GM23338 (cell line): ENCODE measurements at regions not wholly inside any gene's neighbourhood (a gene's known extent, or its start where the extent isn't known, plus 50 kb on each side); places are given as distances from the start of the nearest gene placed in this dataset.

ENCODE experiments used
- ATAC-seq: fragments of 200-7000 bp; cut with Tn5 transposase; 3 replicates; pipeline ENCODE4 v1.9.1; 2020
- DNase-seq: peaks from one replicate; pipeline ENCODE4 v3.0.0-alpha.2; 2015; ENCODE audit warnings: low spot score
- H2AFZ ChIP-seq: fragments of 200-600 bp; sonication (generic); 2 replicates; pipeline ENCODE4 v1.8.0; 2016; ENCODE audit warnings: antibody characterized with exemption, mild to moderate bottlenecking, moderate library complexity
- H3F3A ChIP-seq: fragments of 200-600 bp; sonication (generic); replicated peaks from 2 replicates; pipeline ENCODE4 v1.8.0; 2017; ENCODE audit warnings: antibody characterized with exemption, mixed run types, low read depth
- H3K27ac ChIP-seq: fragments of 200-600 bp; sonication (generic); 2 replicates; pipeline ENCODE4 v1.6.1; 2016; ENCODE audit warnings: low read depth
- H3K27me3 ChIP-seq: fragments of 200-600 bp; sonication (generic); 2 replicates; pipeline ENCODE4 v1.8.0; 2016; ENCODE audit warnings: mild to moderate bottlenecking, mixed run types, moderate library complexity; ENCODE audit not compliant: insufficient read depth
- H3K36me3 ChIP-seq: fragments of 200-600 bp; sonication (generic); 2 replicates; pipeline ENCODE4 v1.8.0; 2016; ENCODE audit warnings: mild to moderate bottlenecking; ENCODE audit not compliant: insufficient read depth
- H3K4me1 ChIP-seq: fragments of 200-600 bp; sonication (generic); 2 replicates; pipeline ENCODE4 v1.8.0; 2016; ENCODE audit warnings: mild to moderate bottlenecking, moderate library complexity; ENCODE audit not compliant: insufficient read depth
- H3K4me2 ChIP-seq: fragments of 200-600 bp; sonication (generic); 2 replicates; pipeline ENCODE4 v1.7.1; 2017; ENCODE audit warnings: mixed run types
- H3K4me3 ChIP-seq: fragments of 200-600 bp; sonication (generic); 2 replicates; pipeline ENCODE4 v1.6.1; 2016; ENCODE audit warnings: mixed run types
- H3K79me2 ChIP-seq: fragments of 200-600 bp; sonication (generic); replicated peaks from 2 replicates; pipeline ENCODE4 v1.8.0; 2017; ENCODE audit warnings: mild to moderate bottlenecking; ENCODE audit not compliant: insufficient read depth
- H3K9me2 ChIP-seq: fragments of 200-600 bp; sonication (generic); 2 replicates; pipeline ENCODE4 v1.8.0; 2017; ENCODE audit not compliant: insufficient read depth
- H4K20me1 ChIP-seq: fragments of 200-600 bp; sonication (generic); replicated peaks from 2 replicates; pipeline ENCODE4 v1.8.0; 2017; ENCODE audit warnings: mild to moderate bottlenecking; ENCODE audit not compliant: insufficient read depth
- H3K27ac Mint-ChIP-seq: 2 replicates; pipeline ENCODE4 v1.8.0; 2020; ENCODE audit warnings: inconsistent platforms, mild to moderate bottlenecking, moderate library complexity, mixed read lengths
- H3K27me3 Mint-ChIP-seq: 3 replicates; pipeline ENCODE4 v1.8.0; 2022; ENCODE audit warnings: low read depth, mild to moderate bottlenecking, moderate library complexity, mixed read lengths, inconsistent platforms; ENCODE audit not compliant: insufficient read depth, poor library complexity
- H3K36me3 Mint-ChIP-seq: 3 replicates; pipeline ENCODE4 v1.8.0; 2021; ENCODE audit warnings: low read depth, mild to moderate bottlenecking, inconsistent platforms, moderate library complexity, mixed read lengths
- H3K4me1 Mint-ChIP-seq: 3 replicates; pipeline ENCODE4 v1.8.0; 2020; ENCODE audit warnings: mild to moderate bottlenecking, inconsistent platforms, mixed read lengths
- H3K4me3 Mint-ChIP-seq: 3 replicates; pipeline ENCODE4 v1.8.0; 2021; ENCODE audit warnings: moderate library complexity, mild to moderate bottlenecking, inconsistent platforms, mixed read lengths
- H3K9me3 Mint-ChIP-seq: 3 replicates; pipeline ENCODE4 v1.8.0; 2020; ENCODE audit warnings: moderate library complexity, mild to moderate bottlenecking, inconsistent platforms, mixed read lengths
- CREB1 ChIP-seq: fragments of 250-450 bp; sonication (Bioruptor Pico); IDR thresholded peaks from 2 replicates; pipeline ENCODE4 v1.5.0; 2020; ENCODE audit warnings: low read depth, mild to moderate bottlenecking, moderate library complexity
- ETS1 ChIP-seq: IDR thresholded peaks from 2 replicates; pipeline ENCODE4 v1.6.1; 2016; ENCODE audit warnings: antibody characterized with exemption
- JUNB ChIP-seq: IDR thresholded peaks from one replicate; pipeline ENCODE4 v1.6.1; 2016; ENCODE audit warnings: antibody characterized with exemption; ENCODE audit not compliant: unreplicated experiment
- POLR2AphosphoS5 ChIP-seq: IDR thresholded peaks from 2 replicates; pipeline ENCODE4 v1.6.1; 2016; ENCODE audit warnings: antibody characterized with exemption, low read depth
- REST ChIP-seq: IDR thresholded peaks from one replicate; pipeline ENCODE4 v1.6.1; 2018; ENCODE audit warnings: antibody characterized with exemption; ENCODE audit not compliant: unreplicated experiment
- ZNF114 ChIP-seq: fragments of 250-450 bp; sonication (Bioruptor Pico); IDR thresholded peaks from 2 replicates; pipeline ENCODE4 v1.5.0; 2020; ENCODE audit warnings: mild to moderate bottlenecking, moderate library complexity
- ZNF462 ChIP-seq: fragments of 250-450 bp; sonication (Bioruptor Pico); IDR thresholded peaks from 2 replicates; pipeline ENCODE4 v1.5.0; 2020; ENCODE audit warnings: mild to moderate bottlenecking, moderate library complexity

- no peaks in the 10 kb centered on the region for H3K27me3 Mint-ChIP-seq
- H3K9me2 ChIP-seq: no peaks in the 10 kb centered on the region
- H3K79me2 ChIP-seq: no peaks in the 10 kb centered on the region
- DNase-seq: no peak
- H3K4me3 ChIP-seq: no peak overlapping the region
- no peaks in the 10 kb centered on the region for H3F3A ChIP-seq
- no peaks in the 10 kb centered on the region for H3K36me3 ChIP-seq
- H3K9me3 Mint-ChIP-seq: no peaks in the 10 kb centered on the region
- no peak overlapping the region for H3K4me3 Mint-ChIP-seq
- H3K27ac Mint-ChIP-seq: no peak overlapping the region
- H3K4me1 Mint-ChIP-seq: peaks cover 3% of the 10 kb centered on the region; the same call in 2 of the 3 replicates
- H3K4me1 ChIP-seq: no peaks in the 10 kb centered on the region
- no peak overlapping the region for H2AFZ ChIP-seq
- TF ChIP-seq REST: no peak
- TF ChIP-seq ZNF462: no peak
- no peak for TF ChIP-seq ETS1
- TF ChIP-seq ZNF114 (CRISPR knock-in tag): no peak
- TF ChIP-seq POLR2AphosphoS5: no peak
- TF ChIP-seq JUNB: no peak
- no peak for TF ChIP-seq CREB1
- no peaks in the 10 kb centered on the region for H3K27me3 ChIP-seq
- no peak for ATAC-seq
- H3K27ac ChIP-seq: no peak overlapping the region
- H3K36me3 Mint-ChIP-seq: no peaks in the 10 kb centered on the region
- H4K20me1 ChIP-seq: no peaks in the 10 kb centered on the region
- no peak overlapping the region for H3K4me2 ChIP-seq
These were observed 187.4 kb upstream of the SLC16A7 start for GRCh38 chr12:59408431-59408830.
